ENCODE measurements at regions not wholly inside any gene's neighbourhood (a gene's known extent, or its start where the extent isn't known, plus 50 kb on each side); places are given as distances from the start of the nearest gene placed in this dataset.

GRCh38 chr18:51522821-51523220 is 325.3 kb upstream of the MEX3C start:
- intact Hi-C loops (cut with micrococcal nuclease; ENCODE audit: unreplicated experiment): no loop called here
- 4% methylated on average over 3 of the region's 3 CpGs for WGBS (ENCODE audit: low lambda C conversion rate)
- H3K36me3 ChIP-seq (replicated peaks in 1 of 2; ENCODE audit: control insufficient read depth in 1 of 2, insufficient read depth in 2 of 2, low read length in 2 of 2): no peaks in the 10 kb centered on the region
- no peak overlapping the region for H3K27ac ChIP-seq (ENCODE audit: extremely low read length, insufficient read depth, low read length)
- no peaks in the 10 kb centered on the region for H3K9me3 ChIP-seq (ENCODE audit: low read length)
- no peak overlapping the region for H3K4me2 ChIP-seq (ENCODE audit: low read depth, low read length)
- H2AFZ ChIP-seq (ENCODE audit: low read length): no peak overlapping the region
- no TSS peak for BruUV-seq (replicated peaks)
- ATAC-seq: no peak
- no peak overlapping the region for H3K9ac ChIP-seq (ENCODE audit: insufficient read depth, low read depth, low read length)
- H3K4me1 ChIP-seq (ENCODE audit: insufficient read depth, low read length): no peaks in the 10 kb centered on the region
- ChIA-PET CTCF (ENCODE audit: low intra/inter-chr PET ratio, low total read pairs) (no interaction called here), POLR2A (no interaction called here)
- TF ChIP-seq ZNF746 (CRISPR knock-in tag; IDR thresholded peaks at IDR 0.05) (no peak), ZSCAN21 (CRISPR knock-in tag; IDR thresholded peaks at IDR 0.05; ENCODE audit: borderline replicate concordance) (no peak), ZNF850 (CRISPR knock-in tag; conservative IDR thresholded peaks at IDR 0.05) (no peak), HCFC1 (IDR thresholded peaks at IDR 0.05; ENCODE audit: low read depth, low read length) (no peak), NR2C2 (CRISPR knock-in tag; IDR thresholded peaks at IDR 0.05; ENCODE audit: borderline replicate concordance) (no peak), KDM3A (CRISPR knock-in tag; IDR thresholded peaks at IDR 0.05; ENCODE audit: low read depth) (no peak)
- no peak for DNase-seq (ENCODE audit: low spot score)
- no peaks in the 10 kb centered on the region; a peak in 1 of 5 replicates for H3K27me3 ChIP-seq (ENCODE audit: control insufficient read depth in 1 of 2, insufficient read depth in 2 of 2, low read length in 2 of 2)
- in situ Hi-C loops (cut with HindIII; ENCODE audit: extremely low pct_ligation_motif_present, low pct_unique_long_range_greater_than_20kb): no loop called here
- no peaks in the 10 kb centered on the region for H3K79me2 ChIP-seq (ENCODE audit: insufficient read depth, low read length)
- no peak for FAIRE-seq
- H4K20me1 ChIP-seq (ENCODE audit: insufficient read depth, low read length): no peaks in the 10 kb centered on the region
- H3K4me3 ChIP-seq (replicated peaks in 1 of 3; ENCODE audit: insufficient read depth in 1 of 3, low read depth in 2 of 3, low read length in 3 of 3): no peak overlapping the region

GRCh38 chr18:51523671-51524070 is 326.2 kb upstream of the MEX3C start:
- no peak for FAIRE-seq
- POLR2A ChIA-PET: no interaction called here
- H4K20me1 ChIP-seq (ENCODE audit: insufficient read depth, low read length): no peaks in the 10 kb centered on the region
- no peaks in the 10 kb centered on the region for H3K9me3 ChIP-seq (ENCODE audit: low read length)
- no peak for ATAC-seq
- no peak overlapping the region for H3K9ac ChIP-seq (ENCODE audit: insufficient read depth, low read depth, low read length)
- H3K4me2 ChIP-seq (ENCODE audit: low read depth, low read length): no peak overlapping the region
- peak; percentile 84 for TF ChIP-seq MNT (IDR thresholded peaks at IDR 0.05)
- no peak for TF ChIP-seq BRF2 (CRISPR knock-in tag; IDR thresholded peaks at IDR 0.05)
- peak; percentile 21 to 58; a peak in 2 of 4 replicates for TF ChIP-seq MAFK (conservative IDR thresholded peaks at IDR 0.05 in 1 of 2, IDR thresholded peaks at IDR 0.05 in 1 of 2; ENCODE audit: low read length in 2 of 2)
- no peak overlapping the region for H3K27ac ChIP-seq (ENCODE audit: extremely low read length, insufficient read depth, low read length)
- BruUV-seq (replicated peaks): no TSS peak
- no peak overlapping the region for H2AFZ ChIP-seq (ENCODE audit: low read length)
- no peaks in the 10 kb centered on the region for H3K79me2 ChIP-seq (ENCODE audit: insufficient read depth, low read length)
- no peak for DNase-seq (ENCODE audit: low spot score)
- H3K36me3 ChIP-seq (replicated peaks in 1 of 2; ENCODE audit: control insufficient read depth in 1 of 2, insufficient read depth in 2 of 2, low read length in 2 of 2): no peaks in the 10 kb centered on the region
- in situ Hi-C loops (cut with HindIII; ENCODE audit: extremely low pct_ligation_motif_present, low pct_unique_long_range_greater_than_20kb) (no loop called here), intact Hi-C loops (cut with micrococcal nuclease; ENCODE audit: unreplicated experiment) (no loop called here)
- no peaks in the 10 kb centered on the region for H3K4me1 ChIP-seq (ENCODE audit: insufficient read depth, low read length)
- no peaks in the 10 kb centered on the region; a peak in 1 of 5 replicates for H3K27me3 ChIP-seq (ENCODE audit: control insufficient read depth in 1 of 2, insufficient read depth in 2 of 2, low read length in 2 of 2)
- CTCF ChIA-PET (ENCODE audit: low intra/inter-chr PET ratio, low total read pairs): no interaction called here
- no peak overlapping the region for H3K4me3 ChIP-seq (replicated peaks in 1 of 3; ENCODE audit: insufficient read depth in 1 of 3, low read depth in 2 of 3, low read length in 3 of 3)
- 0% methylated on average over 3 of the region's 3 CpGs for WGBS (ENCODE audit: low lambda C conversion rate)

All from HepG2 (cell line).